ENCODE measurements at regions not wholly inside any gene's neighbourhood (a gene's known extent, or its start where the extent isn't known, plus 50 kb on each side); places are given as distances from the start of the nearest gene placed in this dataset.

DNA sequence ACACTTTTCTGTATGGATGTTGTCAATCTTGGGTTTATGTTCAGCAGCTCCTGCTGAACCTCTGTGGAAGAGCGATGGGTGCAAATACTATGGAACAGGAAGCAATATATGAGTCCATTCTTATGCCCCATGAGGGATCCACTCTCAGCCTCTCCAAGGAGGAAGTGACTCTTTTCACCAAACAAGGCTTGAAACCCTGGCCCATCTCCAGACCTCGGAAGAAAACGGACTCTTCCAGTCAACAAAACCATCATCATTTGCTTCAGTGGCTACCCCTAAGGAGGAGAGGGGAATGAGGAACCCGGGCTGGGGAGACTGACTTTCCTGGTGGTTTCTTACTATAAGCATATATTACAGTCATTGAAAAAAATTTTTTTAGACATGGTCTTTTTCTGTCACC lies 206.2 kb downstream of the AXIN2 start:
- TF ChIP-seq POLR2AphosphoS5 (IDR thresholded peaks at IDR 0.05): no peak
- TF ChIP-seq, protein P1, sequence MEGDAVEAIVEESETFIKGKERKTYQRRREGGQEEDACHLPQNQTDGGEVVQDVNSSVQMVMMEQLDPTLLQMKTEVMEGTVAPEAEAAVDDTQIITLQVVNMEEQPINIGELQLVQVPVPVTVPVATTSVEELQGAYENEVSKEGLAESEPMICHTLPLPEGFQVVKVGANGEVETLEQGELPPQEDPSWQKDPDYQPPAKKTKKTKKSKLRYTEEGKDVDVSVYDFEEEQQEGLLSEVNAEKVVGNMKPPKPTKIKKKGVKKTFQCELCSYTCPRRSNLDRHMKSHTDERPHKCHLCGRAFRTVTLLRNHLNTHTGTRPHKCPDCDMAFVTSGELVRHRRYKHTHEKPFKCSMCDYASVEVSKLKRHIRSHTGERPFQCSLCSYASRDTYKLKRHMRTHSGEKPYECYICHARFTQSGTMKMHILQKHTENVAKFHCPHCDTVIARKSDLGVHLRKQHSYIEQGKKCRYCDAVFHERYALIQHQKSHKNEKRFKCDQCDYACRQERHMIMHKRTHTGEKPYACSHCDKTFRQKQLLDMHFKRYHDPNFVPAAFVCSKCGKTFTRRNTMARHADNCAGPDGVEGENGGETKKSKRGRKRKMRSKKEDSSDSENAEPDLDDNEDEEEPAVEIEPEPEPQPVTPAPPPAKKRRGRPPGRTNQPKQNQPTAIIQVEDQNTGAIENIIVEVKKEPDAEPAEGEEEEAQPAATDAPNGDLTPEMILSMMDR (IDR thresholded peaks at IDR 0.05): no peak
- no peak for TF ChIP-seq POLR2A (IDR thresholded peaks at IDR 0.05)

Data from breast epithelium (tissue), 3 donors.